ENCODE measurements at regions not wholly inside any gene's neighbourhood (a gene's known extent, or its start where the extent isn't known, plus 50 kb on each side); places are given as distances from the start of the nearest gene placed in this dataset.

DNA sequence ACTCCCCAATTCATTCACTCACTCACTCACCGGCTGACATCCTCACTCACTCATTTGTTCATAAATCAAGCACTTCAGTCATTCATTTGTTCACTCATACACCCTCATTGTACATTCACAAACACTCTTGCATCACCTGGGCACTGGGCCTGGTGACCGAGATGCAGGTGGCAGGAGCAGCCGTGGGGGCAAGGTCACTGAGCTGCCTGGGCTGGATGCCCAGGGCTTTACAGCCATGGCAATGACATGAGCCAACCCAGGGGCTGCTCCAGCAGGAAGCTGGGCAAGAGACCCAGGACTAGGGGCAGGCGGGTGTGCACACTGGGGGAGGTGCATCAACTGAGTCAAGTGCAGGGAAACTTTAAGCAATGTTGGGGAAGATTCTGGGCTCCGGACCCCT is 113.6 kb upstream of the IGSF21 start:
- ChIA-PET RAD21 (ENCODE audit: low non-redundant PET in 1 of 2, low total read pairs in 2 of 2, uncharacterized antibody in 2 of 2, unreplicated experiment in 2 of 2) (no interaction called here), POLR2A (no interaction called here), CTCF (no interaction called here)
- DNase-seq (ENCODE audit: low read depth, low spot score) (no peak), ATAC-seq (no peak)
- Histone ChIP-seq H2AFZ (ENCODE audit: low read depth, low read length, poor library complexity, severe bottlenecking) (no peak overlapping the region), H3K4me3 (replicated peaks in 1 of 2; ENCODE audit: low read depth in 1 of 2, low read length in 2 of 2) (no peak overlapping the region), H3K27ac (ENCODE audit: low read depth, low read length) (no peak overlapping the region), H3K79me2 (ENCODE audit: insufficient read depth, low read length) (no peaks in the 10 kb centered on the region), H3K9ac (ENCODE audit: low read length) (no peak overlapping the region), H3K4me1 (ENCODE audit: control insufficient read depth in 1 of 2, insufficient read depth in 2 of 2, low read length in 2 of 2) (no peaks in the 10 kb centered on the region), H3K9me3 (ENCODE audit: control insufficient read depth in 1 of 2, insufficient read depth in 1 of 2, low read depth in 1 of 2, low read length in 2 of 2) (no peaks in the 10 kb centered on the region), H3K27me3 (ENCODE audit: insufficient read depth, low read length) (peaks cover 15% of the 10 kb centered on the region), H3K36me3 (ENCODE audit: control insufficient read depth in 1 of 2, insufficient read depth in 2 of 2, low read length in 2 of 2) (no peaks in the 10 kb centered on the region), H4K20me1 (ENCODE audit: insufficient read depth) (no peaks in the 10 kb centered on the region), H3K9me2 (ENCODE audit: insufficient read depth) (no peaks in the 10 kb centered on the region), H3K4me2 (ENCODE audit: low read length) (no peak overlapping the region)
- TF ChIP-seq CEBPB (IDR thresholded peaks at IDR 0.05; ENCODE audit: low read depth) (no peak), JUND (IDR thresholded peaks at IDR 0.05) (no peak), EGR1 (IDR thresholded peaks at IDR 0.05; ENCODE audit: low read depth) (no peak), RAD21 (IDR thresholded peaks at IDR 0.05; ENCODE audit: low read depth) (no peak), POLR2A (IDR thresholded peaks at IDR 0.05; ENCODE audit: borderline replicate concordance, extremely low read depth, insufficient read depth, insufficient read length) (no peak), EZH2phosphoT487 (IDR thresholded peaks at IDR 0.05; ENCODE audit: borderline replicate concordance) (no peak), SIN3A (IDR thresholded peaks at IDR 0.05; ENCODE audit: low read depth) (no peak), CBX3 (IDR thresholded peaks at IDR 0.05; ENCODE audit: low read depth) (no peak), ZFX (IDR thresholded peaks at IDR 0.05) (no peak), SRF (IDR thresholded peaks at IDR 0.05; ENCODE audit: low read depth) (no peak), FOSL1 (IDR thresholded peaks at IDR 0.05; ENCODE audit: low read depth) (no peak), ELF1 (IDR thresholded peaks at IDR 0.05; ENCODE audit: borderline replicate concordance, low read depth) (no peak), YY1 (IDR thresholded peaks at IDR 0.05; ENCODE audit: extremely low read depth, insufficient replicate concordance, low read depth, low read length) (no peak)
- TF ChIP-seq, protein P1, sequence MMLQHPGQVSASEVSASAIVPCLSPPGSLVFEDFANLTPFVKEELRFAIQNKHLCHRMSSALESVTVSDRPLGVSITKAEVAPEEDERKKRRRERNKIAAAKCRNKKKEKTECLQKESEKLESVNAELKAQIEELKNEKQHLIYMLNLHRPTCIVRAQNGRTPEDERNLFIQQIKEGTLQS (IDR thresholded peaks at IDR 0.05): no peak
- TF ChIP-seq, protein P2, sequence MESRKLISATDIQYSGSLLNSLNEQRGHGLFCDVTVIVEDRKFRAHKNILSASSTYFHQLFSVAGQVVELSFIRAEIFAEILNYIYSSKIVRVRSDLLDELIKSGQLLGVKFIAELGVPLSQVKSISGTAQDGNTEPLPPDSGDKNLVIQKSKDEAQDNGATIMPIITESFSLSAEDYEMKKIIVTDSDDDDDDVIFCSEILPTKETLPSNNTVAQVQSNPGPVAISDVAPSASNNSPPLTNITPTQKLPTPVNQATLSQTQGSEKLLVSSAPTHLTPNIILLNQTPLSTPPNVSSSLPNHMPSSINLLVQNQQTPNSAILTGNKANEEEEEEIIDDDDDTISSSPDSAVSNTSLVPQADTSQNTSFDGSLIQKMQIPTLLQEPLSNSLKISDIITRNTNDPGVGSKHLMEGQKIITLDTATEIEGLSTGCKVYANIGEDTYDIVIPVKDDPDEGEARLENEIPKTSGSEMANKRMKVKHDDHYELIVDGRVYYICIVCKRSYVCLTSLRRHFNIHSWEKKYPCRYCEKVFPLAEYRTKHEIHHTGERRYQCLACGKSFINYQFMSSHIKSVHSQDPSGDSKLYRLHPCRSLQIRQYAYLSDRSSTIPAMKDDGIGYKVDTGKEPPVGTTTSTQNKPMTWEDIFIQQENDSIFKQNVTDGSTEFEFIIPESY (IDR thresholded peaks at IDR 0.05; ENCODE audit: extremely low read depth, insufficient replicate concordance, low read length): no peak
- TF ChIP-seq, protein P3, sequence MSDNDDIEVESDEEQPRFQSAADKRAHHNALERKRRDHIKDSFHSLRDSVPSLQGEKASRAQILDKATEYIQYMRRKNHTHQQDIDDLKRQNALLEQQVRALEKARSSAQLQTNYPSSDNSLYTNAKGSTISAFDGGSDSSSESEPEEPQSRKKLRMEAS (IDR thresholded peaks at IDR 0.05): no peak
- no TSS peak for BruUV-seq (replicated peaks)
- intact Hi-C loops (cut with micrococcal nuclease): no loop called here

Measured in HCT116 (cell line).